CD4-positive, alpha-beta T cell treated with Interleukin-15 for 1 hour (primary cell): ENCODE measurements at regions not wholly inside any gene's neighbourhood (a gene's known extent, or its start where the extent isn't known, plus 50 kb on each side); places are given as distances from the start of the nearest gene placed in this dataset.

Source experiments
- DNase-seq: peaks from one replicate; pipeline ENCODE4 v3.0.0-alpha.2; 2020

- DNase-seq = no peak
Observed at GRCh38 chr21:27715131-27715530, 748.2 kb upstream of the ADAMTS5 start.

- DNase-seq = no peak
Observed at GRCh38 chr21:27713154-27714109, 746.5 kb upstream of the ADAMTS5 start.

GRCh38 chr21:27704567-27705166 is 737.8 kb upstream of the ADAMTS5 start:
- no peak for DNase-seq

- no peak for DNase-seq
Observed at GRCh38 chr21:27703791-27704190, 736.9 kb upstream of the ADAMTS5 start.

DNA sequence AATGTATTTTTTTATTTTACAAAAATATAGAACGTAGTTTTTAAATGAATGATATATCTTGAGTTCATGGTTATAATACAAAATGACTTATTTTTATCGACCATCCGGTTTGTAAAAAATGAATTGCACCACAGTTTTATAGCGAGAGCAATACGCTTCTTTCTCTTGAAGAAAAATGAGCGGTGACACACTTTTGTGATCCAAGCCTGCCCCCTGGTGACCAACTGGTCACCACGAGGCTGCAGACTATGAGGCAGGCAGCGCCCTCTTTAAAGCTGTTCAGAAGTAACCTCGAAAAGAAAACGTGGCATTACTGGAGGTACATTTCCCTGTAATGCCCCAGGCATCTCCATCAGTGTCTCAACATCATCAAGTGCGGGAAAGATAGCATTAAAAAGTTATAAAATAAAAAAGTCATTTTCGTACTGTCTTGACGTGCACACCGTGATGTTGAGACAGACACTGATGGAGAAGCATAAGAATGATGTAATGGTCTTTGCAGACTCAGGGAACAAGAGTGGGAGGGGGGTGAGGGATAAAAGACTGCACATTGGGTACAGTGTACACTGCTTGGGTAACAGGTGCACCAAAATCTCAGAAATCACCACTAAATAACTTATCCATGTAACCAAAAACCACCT is 734.2 kb upstream of the ADAMTS5 start:
- peak; percentile 39 for DNase-seq

- no peak for DNase-seq
Observed at GRCh38 chr21:27695246-27695645, 728.4 kb upstream of the ADAMTS5 start.

DNA sequence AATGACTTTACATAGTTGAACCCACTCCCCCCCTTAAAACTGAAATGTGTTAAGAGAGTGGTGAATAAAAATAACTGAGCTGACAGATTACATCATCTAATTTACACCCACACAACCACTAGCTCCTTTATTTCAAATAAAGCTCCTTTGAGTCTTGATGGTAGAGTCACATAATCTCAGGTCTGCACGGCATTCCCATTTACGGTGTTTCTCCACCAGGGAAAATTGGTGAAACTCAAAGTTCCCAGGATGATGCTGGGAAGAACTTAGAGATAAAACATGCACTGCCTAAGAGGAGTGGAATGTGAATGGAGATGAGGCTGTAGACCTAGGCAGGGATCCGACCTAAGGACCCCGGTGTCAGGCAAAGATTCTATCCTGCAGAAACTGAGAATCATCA is 727.8 kb upstream of the ADAMTS5 start:
- no peak for DNase-seq

GRCh38 chr21:27693376-27693775 is 726.5 kb upstream of the ADAMTS5 start:
- no peak for DNase-seq

DNA sequence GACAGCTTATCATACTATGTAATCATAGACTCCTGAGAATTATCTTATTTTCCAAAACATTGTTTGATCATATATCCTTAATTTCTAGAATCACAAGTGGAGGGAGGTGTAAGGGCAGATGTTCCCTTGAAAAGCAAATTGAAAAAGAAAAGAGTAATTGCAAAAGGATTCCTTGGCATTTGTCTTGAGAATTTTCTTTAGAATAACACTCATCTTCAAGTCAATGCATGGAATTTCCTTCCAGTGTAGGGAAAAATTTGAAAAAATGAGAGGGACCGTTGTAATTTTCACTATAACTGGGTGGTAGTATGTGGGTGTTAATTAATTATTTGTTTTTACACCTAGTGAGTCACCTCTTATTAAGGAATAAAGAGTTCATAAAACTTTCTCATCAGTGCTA is 724.6 kb upstream of the ADAMTS5 start:
- no peak for DNase-seq

GRCh38 chr21:27691006-27691405 is 724.1 kb upstream of the ADAMTS5 start:
- DNase-seq = no peak

- no peak for DNase-seq
Observed at GRCh38 chr21:27690426-27690825, 723.5 kb upstream of the ADAMTS5 start.

- DNase-seq = no peak
Observed at GRCh38 chr21:27688773-27689172, 721.9 kb upstream of the ADAMTS5 start.

- no peak for DNase-seq
Observed at GRCh38 chr21:27683292-27683691, 716.4 kb upstream of the ADAMTS5 start.

DNA sequence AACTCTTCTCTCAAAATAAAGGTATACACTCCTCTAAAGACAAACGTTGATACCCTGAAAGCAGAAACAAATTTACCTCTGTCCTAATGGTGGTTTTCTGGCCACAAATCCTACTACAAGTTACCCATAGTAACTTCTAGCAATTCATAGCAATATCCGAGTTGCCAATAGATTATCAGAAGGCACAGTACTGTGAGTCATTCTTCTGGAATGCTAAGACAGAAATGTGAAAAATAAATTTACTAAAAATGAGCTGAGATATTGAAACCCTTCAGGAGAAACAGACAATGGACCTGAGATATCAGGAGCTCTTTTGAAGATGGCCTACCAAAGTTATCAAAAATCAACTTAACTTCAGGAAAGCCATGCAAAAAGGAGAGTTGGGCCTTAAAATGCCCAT is 715.0 kb upstream of the ADAMTS5 start:
- no peak for DNase-seq

DNA sequence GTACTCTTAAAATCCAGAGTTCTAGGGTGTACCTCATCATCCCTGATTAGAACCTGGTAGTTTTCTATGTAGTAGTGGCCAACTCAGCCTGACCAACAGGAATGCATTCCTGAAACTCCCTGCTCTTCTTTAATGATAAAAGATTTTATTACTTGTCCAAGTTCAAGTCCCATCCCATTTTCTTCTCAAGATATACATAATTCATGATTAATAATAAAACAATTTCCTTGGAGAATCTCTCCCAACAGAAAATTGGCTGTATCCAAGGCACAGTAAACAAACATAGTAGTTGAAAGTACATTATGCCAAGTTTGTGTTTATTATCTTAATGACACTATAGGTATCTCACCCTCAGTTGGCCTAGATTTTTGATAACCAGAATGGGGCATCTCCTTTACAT is 714.1 kb upstream of the ADAMTS5 start:
- no peak for DNase-seq

DNA sequence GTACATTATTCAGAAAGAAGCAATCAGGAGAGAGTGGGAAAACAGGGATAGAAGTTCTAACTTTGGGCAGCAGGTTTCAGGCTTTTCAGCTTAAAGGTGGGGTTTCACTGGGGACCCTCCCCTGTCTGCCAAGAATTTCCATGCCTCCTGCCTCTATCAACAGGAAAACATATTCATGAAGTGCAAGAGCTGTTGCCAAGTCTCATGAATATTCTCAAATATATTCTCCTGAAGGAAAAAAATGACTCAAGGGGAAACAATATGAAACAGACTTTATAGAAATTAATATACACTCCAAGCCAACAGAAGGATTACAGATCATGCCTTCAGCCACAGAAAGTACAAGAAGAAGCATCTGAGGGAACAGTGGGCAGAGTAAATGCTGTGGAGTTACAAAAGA is 713.3 kb upstream of the ADAMTS5 start:
- DNase-seq = no peak

DNA sequence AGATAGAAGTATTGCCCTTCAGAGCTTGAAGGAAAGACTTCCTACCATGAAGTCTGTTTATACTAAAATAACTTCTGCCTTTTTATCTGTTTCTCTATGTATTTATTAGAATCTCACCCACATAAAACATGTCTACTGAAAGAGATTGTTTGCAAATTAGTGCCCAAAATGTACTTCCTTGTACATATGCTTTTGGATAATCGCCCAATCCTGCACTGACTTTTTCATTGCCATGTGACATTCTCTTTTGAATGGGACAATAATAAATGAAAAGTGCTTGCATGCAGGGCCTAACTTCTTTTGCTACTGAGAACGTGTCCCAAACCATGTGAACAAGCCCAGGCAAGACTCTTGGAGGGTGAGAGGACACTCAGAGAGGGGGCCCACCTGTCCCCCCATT is 711.6 kb upstream of the ADAMTS5 start:
- DNase-seq = no peak

DNA sequence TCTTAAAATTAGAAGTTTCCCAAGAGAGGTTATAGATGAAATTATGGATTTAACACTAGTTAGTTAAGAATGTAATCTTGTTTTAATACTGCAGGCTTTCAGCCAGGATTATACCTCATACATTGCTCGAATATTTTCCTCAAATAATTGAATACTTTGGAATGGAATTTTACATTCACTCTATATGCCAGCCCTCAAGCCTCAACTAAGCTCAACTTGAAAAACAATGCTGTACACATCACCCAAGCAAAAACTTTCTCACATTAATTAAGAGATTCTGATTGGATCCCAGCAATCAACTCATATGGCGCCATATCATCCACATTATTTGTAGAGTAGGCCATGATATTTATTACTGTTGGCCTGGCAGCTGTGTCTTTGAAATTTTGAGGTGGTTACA is 710.7 kb upstream of the ADAMTS5 start:
- no peak for DNase-seq

- no peak for DNase-seq
Observed at GRCh38 chr21:27675306-27675705, 708.4 kb upstream of the ADAMTS5 start.

- DNase-seq = no peak
Observed at GRCh38 chr21:27674041-27674615, 707.2 kb upstream of the ADAMTS5 start.

- DNase-seq = no peak
Observed at GRCh38 chr21:27673581-27673980, 706.7 kb upstream of the ADAMTS5 start.

DNA sequence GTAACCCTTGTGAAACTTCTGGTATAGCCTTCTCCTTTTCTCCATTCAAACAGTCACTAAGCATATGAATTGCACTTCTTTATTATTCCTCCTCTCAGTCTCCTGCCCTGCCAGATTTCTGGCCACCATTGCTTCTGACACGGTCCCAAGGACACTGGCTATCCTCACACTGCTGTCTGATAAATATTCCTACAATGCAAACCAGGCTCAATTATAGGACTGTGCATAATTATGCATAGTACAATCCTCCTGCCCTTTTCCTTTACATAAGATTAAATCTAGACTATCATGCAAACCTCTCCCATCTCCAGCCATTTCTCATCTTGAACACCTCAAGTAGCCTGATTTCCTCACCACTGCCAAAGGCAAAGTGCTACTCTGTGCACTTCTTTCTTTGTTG is 704.3 kb upstream of the ADAMTS5 start:
- DNase-seq = no peak

DNA sequence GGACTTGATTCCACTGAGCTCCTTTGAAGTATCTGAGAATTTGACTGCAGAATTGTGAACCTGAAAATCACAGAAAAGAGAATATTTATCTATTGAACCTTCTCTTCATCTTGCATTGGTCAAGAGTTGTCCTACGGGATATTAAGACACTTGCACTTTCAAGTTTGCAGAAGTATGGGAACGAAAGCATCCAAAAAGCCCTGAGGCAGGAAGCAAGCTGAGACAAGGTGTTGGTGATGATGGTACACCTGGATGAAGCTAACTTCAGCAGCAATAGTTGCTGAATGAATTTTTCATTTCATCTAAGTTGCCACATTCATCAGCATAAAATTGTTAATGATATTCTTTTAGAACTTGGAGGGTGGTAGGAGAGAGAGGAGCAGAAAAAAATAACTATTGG is 686.6 kb upstream of the ADAMTS5 start:
- no peak for DNase-seq

- DNase-seq = no peak
Observed at GRCh38 chr21:27649762-27650161, 682.9 kb upstream of the ADAMTS5 start.
